A673 (cell line): ENCODE measurements at regions not wholly inside any gene's neighbourhood (a gene's known extent, or its start where the extent isn't known, plus 50 kb on each side); places are given as distances from the start of the nearest gene placed in this dataset.

Experiments
- EZH2 ChIP-seq: fragments of 200-600 bp; sonication (generic); IDR thresholded peaks from 2 replicates; pipeline ENCODE4 v1.6.1; 2017; ENCODE audit warnings: borderline replicate concordance, low read depth, mild to moderate bottlenecking, mixed read lengths, antibody characterized with exemption, low read length; ENCODE audit not compliant: poor library complexity, severe bottlenecking
- TF ChIP-seq, protein P1 (sequence below): fragments of 300-800, 200-600 bp; sonication (generic); conservative IDR thresholded peaks from 2 replicates; pipeline ENCODE4 v1.5.1; 2017; ENCODE audit warnings: low read depth, mild to moderate bottlenecking, antibody characterized with exemption, low read length, moderate library complexity, mixed read lengths

DNA sequence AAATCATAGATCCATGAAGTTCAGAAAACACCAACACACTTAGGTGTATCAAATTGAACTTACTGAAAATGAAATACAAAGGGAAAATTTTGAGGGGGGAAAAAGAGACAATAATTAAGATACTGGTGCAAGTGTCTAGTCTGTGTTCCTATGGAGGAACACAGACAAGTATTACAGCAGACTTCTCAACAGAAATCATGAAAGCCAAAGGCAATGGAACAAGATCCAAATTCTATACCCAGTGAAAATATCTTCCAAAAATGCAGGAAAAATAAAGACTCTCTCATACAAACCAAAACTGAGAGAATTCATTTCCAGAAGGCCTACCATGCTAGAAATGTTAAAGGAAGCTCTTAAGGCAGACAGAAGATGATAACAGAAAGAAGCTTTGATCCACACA is 63.1 kb downstream of the NRN1 start:
- TF ChIP-seq, protein P1, sequence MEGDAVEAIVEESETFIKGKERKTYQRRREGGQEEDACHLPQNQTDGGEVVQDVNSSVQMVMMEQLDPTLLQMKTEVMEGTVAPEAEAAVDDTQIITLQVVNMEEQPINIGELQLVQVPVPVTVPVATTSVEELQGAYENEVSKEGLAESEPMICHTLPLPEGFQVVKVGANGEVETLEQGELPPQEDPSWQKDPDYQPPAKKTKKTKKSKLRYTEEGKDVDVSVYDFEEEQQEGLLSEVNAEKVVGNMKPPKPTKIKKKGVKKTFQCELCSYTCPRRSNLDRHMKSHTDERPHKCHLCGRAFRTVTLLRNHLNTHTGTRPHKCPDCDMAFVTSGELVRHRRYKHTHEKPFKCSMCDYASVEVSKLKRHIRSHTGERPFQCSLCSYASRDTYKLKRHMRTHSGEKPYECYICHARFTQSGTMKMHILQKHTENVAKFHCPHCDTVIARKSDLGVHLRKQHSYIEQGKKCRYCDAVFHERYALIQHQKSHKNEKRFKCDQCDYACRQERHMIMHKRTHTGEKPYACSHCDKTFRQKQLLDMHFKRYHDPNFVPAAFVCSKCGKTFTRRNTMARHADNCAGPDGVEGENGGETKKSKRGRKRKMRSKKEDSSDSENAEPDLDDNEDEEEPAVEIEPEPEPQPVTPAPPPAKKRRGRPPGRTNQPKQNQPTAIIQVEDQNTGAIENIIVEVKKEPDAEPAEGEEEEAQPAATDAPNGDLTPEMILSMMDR, result no peak
- TF ChIP-seq EZH2, result no peak
